HG03095 (cell line): ENCODE measurements at regions not wholly inside any gene's neighbourhood (a gene's known extent, or its start where the extent isn't known, plus 50 kb on each side); places are given as distances from the start of the nearest gene placed in this dataset.

Source experiments
- ATAC-seq: cut with Tn5 transposase; IDR thresholded peaks from one replicate; pipeline ENCODE4 v1.9.1; 2021; ENCODE audit warnings: moderate library complexity; ENCODE audit not compliant: unreplicated experiment

- no peak for ATAC-seq
Observed at GRCh38 chr12:46131732-46132469, 136.9 kb downstream of the SLC38A1 start.

- ATAC-seq: no peak
Observed at GRCh38 chr12:46127656-46128055, 137.3 kb upstream of the SCAF11 start.

DNA sequence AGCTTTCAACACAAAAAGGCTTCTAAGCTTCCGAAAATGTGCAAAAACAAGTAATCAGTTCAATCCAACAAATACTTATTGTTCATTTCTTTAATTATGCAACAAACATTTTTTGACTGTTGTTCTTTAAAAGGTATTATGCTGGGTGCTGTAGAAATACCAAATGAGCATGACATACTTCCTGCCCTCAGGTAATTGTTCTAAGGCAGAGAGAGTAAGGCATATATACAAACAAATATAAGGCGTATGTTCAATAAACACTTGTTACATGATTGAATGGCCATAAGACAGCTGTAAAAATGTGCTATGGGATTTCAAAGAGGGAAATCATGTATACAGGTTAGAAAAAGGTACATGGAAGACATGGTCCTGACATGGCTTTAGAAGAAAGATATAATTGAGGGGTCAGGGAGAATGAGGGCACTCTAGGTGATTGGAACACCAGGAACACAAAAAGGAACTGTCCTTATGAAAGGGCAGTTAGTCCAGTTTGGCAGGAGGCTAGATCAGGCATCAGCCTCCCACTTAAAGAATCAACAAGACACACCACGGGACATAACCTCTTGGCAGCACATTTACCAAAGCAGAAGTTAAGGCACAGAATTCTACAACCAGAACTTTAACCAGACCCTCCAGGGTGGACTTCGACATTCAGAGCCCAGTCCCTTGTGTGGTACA lies 135.8 kb upstream of the SCAF11 start:
- ATAC-seq: no peak

GRCh38 chr12:46124848-46125619 lies 134.7 kb upstream of the SCAF11 start:
- ATAC-seq: no peak

- no peak for ATAC-seq
Observed at GRCh38 chr12:46124132-46124847, 133.9 kb upstream of the SCAF11 start.

DNA sequence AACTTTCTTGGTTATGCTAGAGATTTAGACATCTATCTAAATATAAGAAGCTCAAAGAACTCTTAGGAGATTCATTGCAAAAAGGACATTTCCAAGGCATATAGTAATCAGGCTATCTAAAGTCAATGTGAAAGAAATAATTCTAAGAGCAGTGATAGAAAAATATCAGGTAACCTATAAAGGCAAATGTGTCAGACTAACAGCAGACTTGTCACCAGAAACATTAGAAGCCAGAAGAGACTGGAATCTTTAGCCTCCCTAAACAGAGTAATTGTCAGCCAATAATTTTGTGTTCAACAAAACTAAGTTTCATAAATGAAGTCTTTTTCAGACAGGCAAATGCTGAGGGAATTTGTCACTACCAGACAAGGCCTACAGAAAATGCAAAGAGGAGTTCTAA lies 122.0 kb upstream of the SCAF11 start:
- ATAC-seq: no peak

DNA sequence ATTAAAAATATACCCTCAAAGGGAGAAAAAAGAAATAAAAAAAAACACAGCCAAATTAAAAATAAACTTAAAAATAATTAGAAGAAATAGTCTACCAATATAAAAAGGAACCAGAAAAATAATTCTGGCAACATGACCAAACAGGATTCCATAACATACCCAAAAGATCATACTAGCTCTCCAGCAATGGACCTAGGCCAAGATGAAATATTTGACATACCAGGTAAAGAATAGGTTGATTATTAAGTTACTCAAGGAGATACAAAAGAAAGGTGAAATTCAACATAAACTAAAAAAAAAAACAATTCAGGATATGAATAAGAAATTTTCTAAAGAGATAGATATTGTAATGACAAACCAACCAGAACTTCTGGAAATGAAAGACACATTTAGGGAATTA lies 121.3 kb upstream of the SCAF11 start:
- ATAC-seq: no peak

DNA sequence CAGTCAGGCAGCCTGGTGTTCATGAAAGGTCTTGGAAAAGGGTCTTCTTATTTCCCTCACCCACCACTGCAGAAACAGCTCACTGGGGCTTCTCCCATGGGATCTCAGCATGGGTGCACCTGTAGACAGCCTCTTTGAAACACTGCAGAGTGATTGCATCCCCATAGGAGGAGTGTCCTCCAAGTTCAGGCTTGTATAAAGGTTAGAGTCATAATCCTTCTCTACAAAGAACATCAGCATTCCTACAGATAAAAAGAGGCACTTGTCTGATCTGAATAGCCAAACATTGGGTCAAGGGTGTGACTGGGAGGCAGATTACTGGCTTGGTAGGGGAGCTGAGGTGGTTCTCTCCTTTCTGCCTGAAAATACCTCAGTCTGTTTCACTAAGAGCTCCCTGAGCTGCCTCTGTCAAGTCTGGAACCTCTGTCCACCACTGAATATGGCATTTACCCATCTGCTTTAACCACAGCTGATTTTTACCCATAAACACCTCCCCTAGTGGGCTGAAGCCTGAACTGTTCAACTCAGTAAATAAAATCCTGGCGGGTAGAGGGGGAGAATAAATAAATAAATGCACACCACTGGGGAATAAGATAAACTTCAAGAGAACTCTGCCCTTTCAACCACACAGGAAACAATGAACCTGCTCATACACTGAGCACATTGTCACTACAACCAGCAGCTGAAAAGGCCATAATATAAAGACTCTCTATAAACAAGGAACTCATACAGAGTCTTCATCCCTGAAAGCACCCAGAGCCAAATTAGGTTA lies 120.7 kb upstream of the SCAF11 start:
- no peak for ATAC-seq

DNA sequence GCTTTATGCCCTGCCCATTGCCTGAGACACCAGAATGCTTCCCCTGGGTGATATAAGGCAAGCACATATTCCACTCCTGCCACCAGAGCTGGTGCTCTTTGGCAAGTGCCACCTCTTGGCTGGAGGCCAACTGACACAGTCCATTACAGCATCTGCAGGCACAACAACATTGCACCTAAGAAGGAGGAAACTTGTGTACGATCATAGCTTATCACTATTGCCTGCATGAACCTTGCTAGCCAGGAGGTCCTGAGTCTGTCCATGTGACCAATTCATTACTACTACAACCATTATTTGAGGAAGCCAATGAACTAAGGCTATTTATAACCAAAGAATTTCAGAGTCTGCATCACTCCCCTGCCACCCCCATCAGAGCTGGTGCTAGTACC lies 119.8 kb upstream of the SCAF11 start:
- ATAC-seq: no peak

- ATAC-seq: no peak
Observed at GRCh38 chr12:46109343-46110222, 119.2 kb upstream of the SCAF11 start.

- ATAC-seq: peak; percentile 88
Observed at GRCh38 chr12:46108721-46109120, 118.3 kb upstream of the SCAF11 start.

DNA sequence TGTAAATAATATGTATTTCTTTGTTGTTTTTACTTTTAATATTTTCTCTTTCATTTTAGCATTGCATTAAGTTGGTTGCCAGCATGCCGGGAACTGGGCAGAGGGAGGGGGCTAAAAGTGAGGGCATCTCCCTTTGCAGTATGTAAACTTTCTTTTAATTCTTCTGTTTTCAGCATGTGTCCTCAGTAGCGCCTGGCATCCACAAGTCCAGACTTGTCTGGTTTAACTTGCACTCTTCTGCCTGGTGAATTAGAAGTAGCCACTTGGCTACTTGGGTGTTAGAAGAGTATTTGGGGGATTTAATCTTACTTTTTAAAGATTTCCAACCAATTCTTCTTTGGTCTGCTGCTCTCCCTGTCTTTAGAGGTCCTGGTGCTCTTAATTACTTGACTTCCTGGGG lies 117.2 kb upstream of the SCAF11 start:
- ATAC-seq: no peak

DNA sequence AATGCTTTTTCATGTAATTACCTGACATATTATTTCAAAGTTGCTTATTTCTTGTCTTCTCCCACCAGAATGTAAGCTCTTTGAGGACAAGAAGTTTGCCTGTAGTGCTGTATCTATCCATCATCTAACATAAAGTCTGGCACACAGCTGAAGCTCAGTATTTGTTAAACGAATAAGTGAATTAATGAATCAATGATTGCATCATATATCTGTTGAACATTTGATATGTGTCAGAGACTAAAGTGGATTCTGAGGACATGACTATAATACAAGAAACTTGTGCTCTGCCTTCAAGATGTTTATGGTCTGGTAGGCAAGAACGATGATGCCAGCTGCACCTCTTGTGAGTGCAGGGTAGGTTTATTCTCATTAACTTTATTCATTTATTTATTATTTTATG lies 115.4 kb upstream of the SCAF11 start:
- no peak for ATAC-seq

- no peak for ATAC-seq
Observed at GRCh38 chr12:46103559-46104383, 113.4 kb upstream of the SCAF11 start.

- no peak for ATAC-seq
Observed at GRCh38 chr12:46101485-46101869, 111.1 kb upstream of the SCAF11 start.

- ATAC-seq: no peak
Observed at GRCh38 chr12:46100551-46101484, 110.4 kb upstream of the SCAF11 start.

DNA sequence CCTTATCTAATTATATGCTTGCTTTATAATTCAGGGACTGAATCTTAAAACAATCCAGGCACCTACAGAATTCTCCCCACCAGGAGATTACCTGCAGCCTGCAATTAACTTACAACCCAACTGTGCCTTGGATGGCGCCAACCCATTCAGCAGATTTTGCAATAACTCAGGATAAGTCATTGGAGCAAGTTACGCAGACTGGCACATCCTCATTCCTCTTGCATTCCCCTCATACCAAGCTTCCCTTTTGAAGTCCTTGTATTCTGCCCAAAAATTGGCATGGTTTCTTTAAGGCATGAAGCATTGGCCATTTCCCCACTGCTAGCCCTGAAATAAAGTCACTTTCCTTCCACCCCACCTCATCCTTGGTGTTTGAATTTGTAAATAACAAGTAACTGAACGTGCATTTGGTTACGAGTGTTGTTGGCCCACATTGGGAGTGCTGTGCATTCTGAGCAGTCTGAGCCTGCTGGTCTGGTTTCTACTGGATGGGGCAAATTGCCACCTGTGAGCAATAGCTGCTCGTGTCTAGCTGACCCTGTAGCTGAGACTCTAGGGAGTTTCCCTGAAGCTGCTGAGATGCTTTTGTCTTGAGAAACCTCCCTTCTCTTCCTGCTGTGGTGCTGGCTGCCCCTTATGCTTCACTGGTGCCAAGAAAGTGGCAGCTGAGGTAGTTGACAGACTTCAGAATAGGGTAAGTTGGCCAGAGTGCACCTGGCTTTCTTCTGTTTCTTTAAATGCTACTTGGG lies 99.2 kb upstream of the SCAF11 start:
- ATAC-seq: no peak
